Renal cortical epithelial cell (primary cell): ENCODE measurements at regions not wholly inside any gene's neighbourhood (a gene's known extent, or its start where the extent isn't known, plus 50 kb on each side); places are given as distances from the start of the nearest gene placed in this dataset.
"Not testable (repeated sequence)": the region's sequence is repeated elsewhere in the genome, so short reads cannot be mapped to it uniquely, and the experiment has no call there.

ENCODE experiments used
- DNase-seq: peaks from one replicate; pipeline ENCODE4 v3.0.0-alpha.2; 2011; ENCODE audit warnings: low read depth

DNA sequence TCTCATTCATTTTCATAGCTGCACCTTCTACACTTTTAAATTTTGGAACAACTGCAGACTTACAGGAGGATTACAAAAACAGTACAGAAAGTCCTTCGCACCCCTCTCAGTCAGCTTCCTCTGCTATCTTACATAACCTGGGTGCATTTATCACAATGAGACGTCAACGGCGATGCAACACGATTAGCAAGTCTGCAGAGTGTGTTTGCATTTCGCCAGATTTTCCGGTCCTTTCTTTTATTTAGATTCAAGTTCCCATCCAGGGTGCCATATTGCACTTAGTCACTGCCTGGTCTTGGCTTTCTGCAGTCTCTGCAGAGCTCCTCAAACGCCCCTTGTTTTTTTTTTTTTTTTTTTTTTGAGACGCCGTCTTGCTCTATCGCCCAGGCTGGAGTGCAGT, 85.9 kb downstream of the ASMT start:
- DNase-seq, result no peak

DNA sequence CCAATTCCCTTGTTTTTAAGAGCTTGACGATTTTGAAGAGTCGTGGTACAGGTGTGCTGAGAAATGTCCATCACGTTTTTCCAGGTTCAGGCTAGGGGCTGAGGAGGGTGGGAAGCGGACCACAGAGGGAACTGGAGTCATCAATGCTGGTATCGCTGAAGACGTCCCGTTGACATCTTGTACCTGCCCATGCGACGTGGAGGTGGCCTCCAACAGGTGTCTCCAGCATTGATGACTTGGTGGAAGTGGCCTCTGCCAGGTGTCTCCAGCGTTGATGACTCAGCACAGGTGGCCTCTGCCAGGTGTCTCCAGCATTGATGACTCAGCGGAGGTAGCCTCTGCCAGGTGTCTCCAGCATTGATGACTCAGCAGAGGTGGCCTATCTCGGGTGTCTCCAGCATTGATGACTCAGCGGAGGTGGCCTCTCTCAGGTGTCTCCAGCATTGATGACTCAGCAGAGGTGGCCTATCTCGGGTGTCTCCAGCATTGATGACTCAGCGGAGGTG, 86.6 kb downstream of the ASMT start:
- DNase-seq, result not testable (repeated sequence)

DNA sequence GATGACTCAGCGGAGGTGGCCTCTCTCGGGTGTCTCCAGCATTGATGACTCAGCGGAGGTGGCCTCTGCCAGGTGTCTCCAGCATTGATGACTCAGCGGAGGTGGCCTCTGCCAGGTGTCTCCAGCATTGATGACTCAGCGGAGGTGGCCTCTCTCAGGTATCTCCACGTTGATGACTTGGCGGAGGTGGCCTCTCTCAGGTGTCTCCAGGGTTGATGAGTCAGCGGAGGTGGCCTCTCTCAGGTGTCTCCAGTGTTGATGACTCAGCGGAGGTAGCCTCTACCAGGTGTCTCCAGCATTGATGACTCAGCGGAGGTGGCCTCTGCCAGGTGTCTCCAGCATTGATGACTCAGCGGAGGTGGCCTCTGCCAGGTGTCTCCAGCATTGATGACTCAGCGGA, 87.3 kb downstream of the ASMT start:
- DNase-seq, result not testable (repeated sequence)

DNA sequence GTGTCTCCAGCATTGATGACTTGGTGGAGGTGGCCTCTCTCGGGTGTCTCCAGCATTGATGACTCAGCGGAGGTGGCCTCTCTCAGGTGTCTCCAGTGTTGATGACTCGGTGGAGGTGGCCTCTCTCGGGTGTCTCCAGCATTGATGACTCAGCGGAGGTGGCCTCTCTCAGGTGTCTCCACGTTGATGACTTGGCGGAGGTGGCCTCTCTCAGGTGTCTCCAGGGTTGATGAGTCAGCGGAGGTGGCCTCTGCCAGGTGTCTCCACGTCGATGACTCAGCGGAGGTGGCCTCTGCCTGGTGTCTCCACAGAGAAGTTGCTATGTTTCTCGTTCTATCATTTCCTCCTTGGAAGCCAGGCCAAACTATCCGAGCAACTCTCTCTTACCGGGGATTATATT, 87.7 kb downstream of the ASMT start:
- not testable (repeated sequence) for DNase-seq

DNA sequence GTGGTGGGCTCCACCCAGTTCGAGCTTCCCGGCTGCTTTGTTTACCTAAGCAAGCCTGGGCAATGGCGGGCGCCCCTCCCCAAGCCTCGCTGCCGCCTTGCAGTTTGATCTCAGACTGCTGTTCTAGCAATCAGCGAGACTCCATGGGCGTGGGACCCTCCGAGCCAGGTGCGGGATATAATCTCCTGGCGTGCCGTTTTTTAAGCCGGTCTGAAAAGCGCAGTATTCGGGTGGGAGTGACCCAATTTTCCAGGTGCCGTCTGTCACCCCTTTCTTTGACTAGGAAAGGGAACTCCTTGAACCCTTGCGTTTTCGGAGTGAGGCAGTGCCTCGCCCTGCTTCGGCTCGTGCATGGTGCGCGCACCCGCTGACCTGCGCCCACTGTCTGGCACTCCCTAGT, 94.4 kb downstream of the ASMT start:
- DNase-seq, result not testable (repeated sequence)

DNA sequence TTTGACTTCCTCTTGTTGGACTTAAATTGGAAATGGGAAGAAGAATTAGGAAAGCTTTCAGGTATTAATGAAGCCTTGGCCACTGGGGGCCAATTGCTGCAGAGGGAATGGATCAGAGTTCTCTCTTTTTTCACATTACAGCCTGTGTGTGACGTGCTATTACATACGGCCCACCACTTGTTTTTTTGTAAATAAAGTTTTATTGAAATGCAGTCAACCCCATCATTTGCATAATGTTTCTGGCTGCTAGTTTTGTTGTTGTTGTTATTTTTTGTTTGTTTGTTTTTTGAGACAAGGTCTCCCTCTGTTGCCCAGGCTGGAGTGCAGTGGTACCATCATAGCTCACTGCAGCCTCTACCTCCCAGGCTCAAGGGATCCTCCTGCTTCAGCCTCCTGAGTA, 98.4 kb downstream of the ASMT start:
- no peak for DNase-seq

DNA sequence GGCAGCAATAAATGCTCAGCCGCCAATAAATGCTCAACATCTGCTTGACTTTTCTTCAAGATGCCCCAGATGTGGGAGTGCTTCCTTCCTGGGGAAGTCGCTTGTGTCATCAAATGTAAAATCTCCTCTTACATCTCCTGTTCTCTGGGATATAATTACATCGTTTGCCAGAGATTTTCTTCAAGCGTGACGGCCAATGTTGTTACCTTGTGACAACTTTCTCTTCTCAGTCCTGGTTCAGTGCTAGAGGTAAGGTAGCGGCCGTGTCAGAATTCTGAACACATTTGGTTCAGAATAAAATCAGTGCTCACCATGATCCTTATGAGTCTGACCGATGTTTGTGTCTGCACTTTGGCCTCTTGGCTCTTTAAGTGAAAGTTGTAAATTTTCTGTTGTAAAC, 102.5 kb downstream of the ASMT start:
- no peak for DNase-seq

DNA sequence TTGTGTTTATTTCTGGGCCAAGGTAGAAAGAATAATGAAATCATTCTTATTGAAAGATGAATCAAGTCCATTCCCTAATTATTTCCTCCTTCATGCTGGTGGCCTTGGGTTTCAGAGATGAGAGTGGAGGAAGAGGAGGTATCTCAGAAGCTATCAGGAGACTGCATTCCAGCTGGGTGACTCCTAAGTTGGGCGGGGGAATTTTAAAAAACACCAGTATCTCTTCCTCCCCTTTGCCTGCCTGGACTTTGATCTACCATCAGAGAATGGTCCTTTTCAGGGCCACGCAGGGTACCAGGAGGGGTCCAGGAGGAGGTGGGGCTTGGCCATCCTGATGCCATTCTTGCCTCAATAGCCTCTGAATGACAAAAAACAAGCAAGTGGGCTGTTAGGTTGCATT, 104.4 kb downstream of the ASMT start:
- no peak for DNase-seq

DNA sequence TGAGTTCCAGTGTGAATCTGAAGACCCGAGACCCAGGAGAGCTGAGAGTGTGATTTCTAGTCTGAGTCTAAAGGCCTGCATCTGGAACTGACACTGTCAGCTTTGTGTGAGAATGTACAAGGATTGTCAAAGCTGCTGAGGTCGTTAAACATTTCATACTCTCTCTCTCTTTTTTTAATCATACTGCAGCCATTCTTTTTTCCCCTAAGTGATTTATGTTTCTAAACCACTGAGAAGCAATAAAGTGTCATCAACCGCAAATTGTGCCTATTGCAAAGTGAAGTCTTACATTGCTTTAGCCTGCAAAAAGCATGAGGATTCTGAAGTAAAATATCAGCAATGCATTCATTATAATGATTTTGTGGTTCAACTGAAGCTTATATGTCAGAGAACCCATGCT, 106.0 kb downstream of the ASMT start:
- DNase-seq, result no peak

DNA sequence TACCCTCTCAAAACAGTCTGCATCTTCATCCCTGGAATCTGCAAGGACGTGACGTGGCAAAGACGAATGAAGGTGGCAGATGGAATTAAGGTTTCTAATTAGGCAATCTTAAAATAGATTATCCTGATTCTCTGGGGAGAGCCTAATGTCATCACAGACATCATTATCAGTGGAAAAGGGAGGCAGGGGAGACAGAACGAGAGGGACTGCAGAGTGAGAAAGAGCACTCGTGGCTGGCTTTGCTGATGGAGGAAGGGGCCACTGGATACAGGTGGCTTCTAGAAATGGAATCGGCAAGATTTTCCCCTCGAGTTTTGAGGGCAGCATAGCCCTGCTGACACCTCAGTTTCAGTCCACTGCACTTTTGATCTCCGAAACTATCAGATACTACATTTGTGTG, 110.6 kb downstream of the ASMT start:
- DNase-seq, result no peak

DNA sequence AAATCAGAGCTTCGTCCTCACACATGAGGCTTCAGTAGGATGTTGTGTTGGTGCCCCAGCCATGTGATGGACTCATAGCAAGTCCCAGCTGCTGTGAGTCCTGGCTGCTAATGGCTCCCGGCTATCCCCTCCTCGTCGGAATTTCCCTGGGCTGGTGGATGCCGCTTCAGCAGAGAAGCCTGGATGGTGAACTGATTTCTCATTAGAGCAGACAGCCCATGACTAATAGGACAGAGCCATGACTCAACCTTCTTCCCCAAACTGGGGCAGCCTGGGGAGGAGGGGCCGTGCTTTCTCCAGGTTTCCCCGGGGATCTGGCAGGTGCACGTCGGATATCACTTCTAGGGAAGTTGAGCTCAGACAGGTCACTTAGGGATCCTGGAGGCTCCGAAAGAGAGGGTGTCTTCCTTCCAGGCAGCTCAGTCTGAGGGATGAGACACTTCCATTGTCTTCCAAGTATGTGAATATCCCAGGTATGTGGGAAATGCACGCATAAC, 112.7 kb downstream of the ASMT start:
- DNase-seq, result no peak

DNA sequence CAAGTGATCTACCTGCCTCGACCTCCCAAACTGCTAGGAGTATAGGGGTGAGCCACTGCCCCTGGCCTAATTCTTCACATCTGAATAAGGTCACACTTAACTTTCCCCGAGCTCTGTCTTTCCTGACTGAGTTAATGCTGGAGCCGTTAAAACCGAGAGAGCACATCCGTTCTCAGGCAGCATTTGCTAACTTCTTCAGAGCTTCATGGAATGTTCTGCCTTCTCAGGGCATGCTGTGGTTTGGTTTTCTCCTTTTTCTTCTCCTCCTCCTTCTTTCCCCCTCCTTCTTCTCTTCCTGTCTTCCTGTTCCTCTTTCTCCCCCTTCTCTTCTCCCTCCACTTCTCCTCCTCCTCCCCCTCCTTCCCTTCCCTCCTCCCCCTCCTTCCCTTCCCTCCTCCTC, 119.9 kb downstream of the ASMT start:
- DNase-seq, result no peak

DNA sequence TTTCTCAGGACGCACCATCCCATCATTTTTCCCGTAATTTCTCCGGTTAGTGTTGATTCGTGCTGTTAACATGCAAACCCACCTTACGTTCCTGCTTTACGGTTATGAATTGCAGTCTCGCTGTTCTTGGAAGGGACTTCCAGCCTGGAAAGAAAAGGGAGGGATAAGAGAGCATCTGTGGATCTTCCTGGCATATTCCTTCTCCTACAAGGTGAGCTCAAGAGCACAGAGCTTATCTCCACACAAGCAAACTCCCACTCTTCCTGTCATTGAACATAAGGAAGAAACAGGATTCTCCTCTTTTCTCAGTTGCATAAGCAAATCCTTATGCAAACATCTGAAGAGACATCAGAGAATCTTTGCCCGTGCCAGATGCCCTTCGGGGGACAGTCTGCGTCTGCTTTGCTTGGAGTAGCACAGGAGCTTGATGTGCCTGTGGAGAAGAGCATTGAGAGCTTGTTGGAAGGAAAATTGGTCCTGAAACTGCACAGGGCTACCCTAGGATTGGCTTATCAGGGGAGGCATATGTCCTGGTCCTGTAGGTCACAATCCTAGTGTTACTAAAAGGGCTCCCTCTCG, 127.0 kb downstream of the ASMT start:
- DNase-seq, result no peak

DNA sequence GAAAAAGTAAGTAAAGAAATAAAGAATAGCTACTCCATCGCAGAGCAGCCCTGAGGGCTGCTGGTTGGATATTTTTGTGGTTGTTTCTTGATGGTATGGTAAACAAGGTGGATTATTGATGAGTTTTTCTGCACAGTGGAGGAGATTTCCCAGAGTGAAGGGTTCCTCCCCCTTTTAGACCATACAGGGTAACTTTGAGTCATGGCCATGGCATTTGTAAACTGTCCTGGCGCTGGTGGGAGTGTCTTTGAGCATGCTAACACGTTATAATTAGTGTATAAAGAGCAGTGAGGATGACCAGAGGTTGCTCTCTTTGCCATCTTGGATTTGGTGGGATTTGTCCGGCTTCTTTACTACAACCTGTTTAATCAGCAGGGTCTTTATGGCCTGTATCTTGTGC, 128.2 kb downstream of the ASMT start:
- no peak for DNase-seq

DNA sequence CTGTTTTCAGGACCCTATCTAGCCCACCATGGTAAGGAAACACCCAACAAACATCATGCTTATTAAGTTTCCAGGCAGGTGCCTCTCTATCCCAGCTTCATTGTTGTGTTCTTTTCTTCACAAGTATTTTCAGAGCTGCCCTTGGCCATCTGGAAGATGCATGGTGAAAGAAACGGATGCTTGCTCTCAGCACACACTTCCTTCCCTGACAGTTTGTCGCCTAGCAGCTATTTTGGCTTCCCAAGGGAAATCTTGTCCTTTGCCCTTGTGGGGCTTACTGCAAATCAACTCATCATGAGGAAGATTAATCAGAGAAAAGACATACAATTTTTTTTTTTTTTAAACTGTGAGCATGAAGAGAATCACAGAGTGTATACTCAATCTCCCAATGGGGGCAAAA, 128.8 kb downstream of the ASMT start:
- no peak for DNase-seq

DNA sequence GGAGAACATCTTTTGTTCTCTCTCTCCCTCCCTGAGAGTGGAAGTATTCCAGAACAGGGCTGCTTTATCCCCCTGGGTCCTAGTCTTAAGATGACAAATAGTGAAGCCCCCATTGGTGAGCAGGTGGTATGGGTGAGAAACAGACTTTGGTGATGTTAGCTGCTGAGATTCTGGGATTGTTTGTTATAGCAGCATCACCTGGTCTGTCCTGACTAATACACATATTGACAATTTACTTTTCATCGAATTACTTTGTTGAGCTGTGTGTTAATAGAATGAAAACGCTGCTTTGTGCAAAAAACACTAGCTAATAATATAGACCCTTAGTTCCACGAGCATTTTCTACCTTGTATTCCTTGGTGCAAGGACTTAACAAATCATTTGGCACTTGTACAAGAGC, 133.5 kb downstream of the ASMT start:
- DNase-seq, result no peak

DNA sequence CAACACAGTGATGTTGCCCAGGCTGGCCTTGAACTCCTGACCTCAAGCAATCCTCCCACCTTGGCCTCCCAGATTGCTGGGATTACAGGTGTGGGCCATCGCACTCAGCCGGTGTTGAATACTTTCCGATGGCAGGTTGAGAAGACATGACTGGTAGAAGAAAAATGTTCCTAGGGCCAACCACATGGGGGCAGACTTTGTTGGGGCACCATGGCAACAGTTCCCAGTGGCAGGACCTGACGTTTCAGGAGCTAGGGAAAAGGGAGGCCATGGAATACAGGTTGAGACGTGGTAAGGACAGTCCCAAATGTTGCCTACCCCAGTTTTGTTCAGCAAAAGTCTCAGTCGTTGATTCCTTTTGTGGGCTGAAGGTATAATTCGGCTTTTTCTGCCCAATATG, 134.6 kb downstream of the ASMT start:
- no peak for DNase-seq

DNA sequence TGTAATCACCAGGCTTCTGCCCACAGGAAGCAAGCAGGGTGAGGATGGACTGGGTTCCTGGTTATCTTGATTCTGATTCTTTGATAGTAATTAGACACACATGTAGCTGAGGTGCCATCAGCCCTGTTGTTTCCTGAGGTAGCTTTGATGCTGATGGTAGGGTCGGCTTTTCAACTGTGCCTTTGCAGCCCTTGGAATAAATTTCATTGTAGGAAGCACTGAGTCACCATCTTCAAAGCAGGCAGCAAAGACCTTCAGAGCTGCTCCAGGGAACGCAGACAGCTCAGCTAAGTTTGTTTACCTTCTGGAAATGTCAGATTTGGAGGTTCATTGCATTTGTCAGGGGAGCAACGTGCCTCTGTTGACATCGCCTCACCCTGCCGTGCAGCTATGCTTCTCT, 135.4 kb downstream of the ASMT start:
- no peak for DNase-seq

DNA sequence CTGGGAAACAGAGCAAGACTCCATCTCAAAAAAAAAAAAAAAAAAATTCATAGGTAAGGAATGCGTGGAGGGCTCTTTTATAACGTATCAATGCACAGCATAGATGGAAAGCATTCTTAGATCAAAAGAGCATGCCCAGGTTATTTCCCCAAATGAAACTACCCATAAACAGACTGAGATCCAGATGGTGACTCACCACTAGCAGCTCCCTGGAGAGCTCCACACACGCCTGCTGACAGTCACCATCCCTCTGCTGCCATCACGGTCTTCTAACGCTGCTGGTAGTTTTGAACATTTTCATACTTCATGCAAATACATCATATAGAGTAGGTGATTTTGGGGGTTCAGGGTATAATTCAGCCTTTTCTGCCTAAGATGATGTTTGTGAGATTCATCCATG, 136.9 kb downstream of the ASMT start:
- no peak for DNase-seq

DNA sequence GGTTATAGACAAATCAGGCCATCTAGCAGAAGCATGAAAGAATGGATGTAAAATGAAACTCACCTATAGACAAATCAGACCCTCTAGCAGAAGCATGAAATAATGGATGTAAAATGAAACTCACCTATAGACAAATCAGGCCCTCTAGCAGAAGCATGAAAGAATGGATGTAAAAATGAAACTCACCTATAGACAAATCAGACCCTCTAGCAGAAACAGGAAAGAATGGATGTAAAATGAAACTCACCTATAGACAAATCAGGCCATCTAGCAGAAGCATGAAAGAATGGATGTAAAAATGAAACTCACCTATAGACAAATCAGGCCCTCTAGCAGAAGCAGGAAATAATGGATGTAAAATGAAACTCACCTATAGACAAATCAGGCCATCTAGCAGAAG, 137.9 kb downstream of the ASMT start:
- DNase-seq, result not testable (repeated sequence)

DNA sequence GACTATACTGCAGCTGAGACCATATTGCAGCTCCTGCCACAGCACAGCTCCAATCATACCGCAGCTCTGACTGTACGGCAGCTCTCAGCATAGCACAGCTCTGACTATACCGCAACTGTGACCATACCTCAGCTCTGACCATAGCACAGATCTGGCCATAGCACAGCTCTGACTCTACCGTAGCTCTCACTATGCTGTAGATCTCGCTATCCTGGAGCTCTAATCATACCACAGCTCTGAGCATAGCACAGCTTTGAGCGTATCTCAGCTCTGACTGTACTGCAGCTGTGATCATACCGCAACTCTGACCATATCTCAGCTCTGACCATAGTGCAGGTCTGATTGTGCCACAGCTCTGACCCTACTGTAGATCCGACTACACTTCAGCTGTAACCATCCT, 139.2 kb downstream of the ASMT start:
- no peak for DNase-seq

DNA sequence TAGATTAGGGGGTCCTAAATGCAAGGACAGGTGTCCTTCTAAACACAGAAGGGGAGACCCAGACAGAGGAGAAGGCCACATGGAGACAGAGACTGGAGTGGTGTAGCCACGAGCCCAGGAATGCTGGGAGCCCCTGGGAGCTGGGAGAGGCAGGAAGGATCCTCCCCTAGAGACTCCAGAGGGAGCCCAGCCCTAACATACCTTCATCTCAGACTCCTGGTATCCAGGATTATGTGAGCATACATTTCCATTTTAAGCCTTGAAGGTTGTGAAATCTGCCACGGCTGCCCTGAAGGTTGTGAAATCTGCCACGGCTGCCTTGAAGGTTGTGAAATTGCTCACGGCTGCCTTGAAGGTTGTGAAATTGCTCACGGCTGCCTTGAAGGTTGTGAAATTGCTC, 148.4 kb downstream of the ASMT start:
- no peak for DNase-seq

DNA sequence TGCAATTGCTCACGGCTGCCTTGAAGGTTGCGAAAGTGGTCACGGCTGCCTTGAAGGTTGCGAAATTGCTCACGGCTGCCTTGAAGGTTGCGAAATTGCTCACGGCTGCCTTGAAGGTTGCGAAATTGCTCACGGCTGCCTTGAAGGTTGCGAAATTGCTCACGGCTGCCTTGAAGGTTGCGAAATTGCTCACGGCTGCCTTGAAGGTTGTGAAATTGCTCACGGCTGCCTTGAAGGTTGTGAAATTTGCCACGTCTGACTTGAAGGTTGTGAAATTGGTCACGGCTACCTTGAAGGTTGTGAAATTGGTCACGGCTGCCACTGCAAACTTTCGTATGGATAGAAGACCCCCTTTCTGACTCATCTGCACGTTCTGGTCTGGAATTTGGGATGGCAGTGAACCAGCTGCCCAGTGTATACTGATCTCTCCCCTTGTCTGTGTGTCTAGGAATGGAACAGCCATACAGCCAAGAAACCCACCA, 150.1 kb downstream of the ASMT start:
- not testable (repeated sequence) for DNase-seq

DNA sequence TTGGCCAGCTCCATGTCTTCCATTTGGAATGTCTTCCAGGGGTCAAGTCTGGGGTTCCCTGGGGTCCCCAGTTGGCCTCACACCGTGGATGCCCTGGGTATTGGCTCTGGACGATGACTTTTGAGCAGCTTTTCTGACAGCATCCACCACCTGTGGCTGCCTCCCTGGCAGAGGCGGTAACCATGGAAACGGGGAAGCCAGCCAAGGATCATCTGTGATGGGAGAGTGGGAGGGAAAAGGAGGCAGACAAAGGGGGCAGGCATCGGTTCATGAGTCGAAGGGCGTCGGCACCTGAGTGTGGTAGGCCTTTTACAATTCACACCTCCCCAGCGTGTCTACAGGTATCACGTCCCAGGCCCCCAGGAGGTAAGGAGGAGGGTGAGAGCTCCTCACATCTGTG, 152.2 kb downstream of the ASMT start:
- DNase-seq, result no peak
